Type B pancreatic cell (in vitro differentiated cells): ENCODE measurements at regions not wholly inside any gene's neighbourhood (a gene's known extent, or its start where the extent isn't known, plus 50 kb on each side); places are given as distances from the start of the nearest gene placed in this dataset.

Experiments used
- DNase-seq: peaks from one replicate; pipeline ENCODE4 v3.0.0; 2021; ENCODE audit warnings: mixed read lengths; ENCODE audit not compliant: unreplicated experiment; ENCODE audit errors: extremely low spot score
- H3K27ac Mint-ChIP-seq: 2 replicates; pipeline ENCODE4 v1.8.0; 2021; ENCODE audit warnings: mild to moderate bottlenecking, mixed read lengths
- H3K27me3 Mint-ChIP-seq: 2 replicates; pipeline ENCODE4 v1.8.0; 2021; ENCODE audit warnings: mixed read lengths
- H3K36me3 Mint-ChIP-seq: 2 replicates; pipeline ENCODE4 v1.8.0; 2021; ENCODE audit warnings: mixed read lengths
- H3K4me1 Mint-ChIP-seq: one replicate; pipeline ENCODE4 v1.8.0; 2021; ENCODE audit warnings: mixed read lengths; ENCODE audit not compliant: unreplicated experiment
- H3K4me3 Mint-ChIP-seq: 2 replicates; pipeline ENCODE4 v1.8.0; 2021; ENCODE audit warnings: mild to moderate bottlenecking, mixed read lengths
- H3K9me3 Mint-ChIP-seq: 2 replicates; pipeline ENCODE4 v1.8.0; 2021; ENCODE audit warnings: mixed read lengths
- TF ChIP-seq, protein P1 (sequence below): fragments of 200-600 bp; sonication (generic); conservative IDR thresholded peaks from 2 replicates; pipeline ENCODE4 v1.5.0; 2021; ENCODE audit warnings: antibody characterized with exemption, mild to moderate bottlenecking

DNA sequence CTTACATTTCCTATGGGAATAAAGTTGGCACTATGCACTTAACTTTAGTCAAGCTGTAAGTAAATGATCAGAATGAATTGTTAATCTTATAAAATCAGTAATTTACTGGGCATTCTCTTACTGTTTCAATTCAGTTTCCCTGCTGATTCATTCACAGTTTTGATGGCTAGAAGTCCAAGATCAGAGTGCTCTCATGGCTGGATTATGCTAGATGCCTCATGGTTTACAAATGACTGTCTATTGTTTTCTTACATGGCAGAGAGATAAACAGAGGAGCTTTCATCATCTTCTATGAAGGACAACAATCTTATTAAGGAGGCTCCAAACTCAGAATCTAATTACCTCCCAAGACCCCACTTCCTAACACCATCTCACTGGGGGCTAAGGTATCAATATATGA is 135.1 kb upstream of the CARD18 start:
- H3K4me3 Mint-ChIP-seq: no peak overlapping the region
- H3K4me1 Mint-ChIP-seq: no peaks in the 10 kb centered on the region
- TF ChIP-seq, protein P1, sequence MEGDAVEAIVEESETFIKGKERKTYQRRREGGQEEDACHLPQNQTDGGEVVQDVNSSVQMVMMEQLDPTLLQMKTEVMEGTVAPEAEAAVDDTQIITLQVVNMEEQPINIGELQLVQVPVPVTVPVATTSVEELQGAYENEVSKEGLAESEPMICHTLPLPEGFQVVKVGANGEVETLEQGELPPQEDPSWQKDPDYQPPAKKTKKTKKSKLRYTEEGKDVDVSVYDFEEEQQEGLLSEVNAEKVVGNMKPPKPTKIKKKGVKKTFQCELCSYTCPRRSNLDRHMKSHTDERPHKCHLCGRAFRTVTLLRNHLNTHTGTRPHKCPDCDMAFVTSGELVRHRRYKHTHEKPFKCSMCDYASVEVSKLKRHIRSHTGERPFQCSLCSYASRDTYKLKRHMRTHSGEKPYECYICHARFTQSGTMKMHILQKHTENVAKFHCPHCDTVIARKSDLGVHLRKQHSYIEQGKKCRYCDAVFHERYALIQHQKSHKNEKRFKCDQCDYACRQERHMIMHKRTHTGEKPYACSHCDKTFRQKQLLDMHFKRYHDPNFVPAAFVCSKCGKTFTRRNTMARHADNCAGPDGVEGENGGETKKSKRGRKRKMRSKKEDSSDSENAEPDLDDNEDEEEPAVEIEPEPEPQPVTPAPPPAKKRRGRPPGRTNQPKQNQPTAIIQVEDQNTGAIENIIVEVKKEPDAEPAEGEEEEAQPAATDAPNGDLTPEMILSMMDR: no peak
- H3K27me3 Mint-ChIP-seq: no peaks in the 10 kb centered on the region
- H3K9me3 Mint-ChIP-seq: no peaks in the 10 kb centered on the region
- DNase-seq: no peak
- no peaks in the 10 kb centered on the region for H3K36me3 Mint-ChIP-seq
- no peak overlapping the region for H3K27ac Mint-ChIP-seq

- Mint-ChIP-seq H3K36me3 (no peaks in the 10 kb centered on the region), H3K4me3 (no peak overlapping the region), H3K4me1 (no peaks in the 10 kb centered on the region), H3K9me3 (no peaks in the 10 kb centered on the region), H3K27ac (no peak overlapping the region), H3K27me3 (no peaks in the 10 kb centered on the region)
- TF ChIP-seq, protein P1: no peak
- no peak for DNase-seq
Measured at GRCh38 chr11:105273660-105274280, 134.2 kb upstream of the CARD18 start.

GRCh38 chr11:105269862-105270261 is 130.3 kb upstream of the CARD18 start:
- H3K27ac Mint-ChIP-seq: no peak overlapping the region
- H3K9me3 Mint-ChIP-seq: no peaks in the 10 kb centered on the region
- DNase-seq: no peak
- no peaks in the 10 kb centered on the region for H3K27me3 Mint-ChIP-seq
- no peak overlapping the region for H3K4me3 Mint-ChIP-seq
- H3K36me3 Mint-ChIP-seq: no peaks in the 10 kb centered on the region
- TF ChIP-seq, protein P1: no peak
- H3K4me1 Mint-ChIP-seq: peaks cover 5% of the 10 kb centered on the region

DNA sequence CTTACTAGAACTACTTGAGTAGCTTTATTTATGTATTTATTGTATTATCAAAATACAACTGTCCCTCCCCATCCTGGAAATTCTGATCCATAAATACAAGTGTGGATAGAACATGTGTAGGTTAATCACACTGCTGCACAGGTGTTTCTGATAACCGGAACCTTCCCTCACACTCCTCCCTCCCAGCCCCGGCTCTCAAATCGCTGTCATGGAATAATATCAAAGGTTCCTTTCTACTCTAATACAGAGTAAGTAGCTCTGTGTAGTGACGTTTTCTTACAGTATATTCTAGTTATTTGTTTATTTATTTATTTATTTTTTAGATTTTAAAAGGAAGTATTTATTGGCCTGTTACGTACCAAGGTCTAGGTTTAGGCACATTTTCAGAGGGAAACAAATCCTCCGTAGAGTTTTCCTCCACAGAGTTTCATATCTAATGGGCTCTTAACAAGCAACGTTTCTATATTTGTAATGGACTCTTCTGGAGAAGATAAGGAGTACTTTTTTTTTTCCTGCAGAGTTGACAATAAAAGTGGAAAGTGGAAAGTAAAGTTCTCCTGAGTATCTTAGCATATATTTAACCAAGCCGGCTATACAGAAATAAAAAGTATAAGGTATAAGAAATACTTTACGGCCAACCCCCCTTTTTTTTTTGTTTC is 129.0 kb upstream of the CARD18 start:
- DNase-seq: no peak
- Mint-ChIP-seq H3K36me3 (no peaks in the 10 kb centered on the region), H3K27me3 (no peaks in the 10 kb centered on the region), H3K4me1 (peaks cover 5% of the 10 kb centered on the region), H3K4me3 (no peak overlapping the region), H3K27ac (no peak overlapping the region), H3K9me3 (no peaks in the 10 kb centered on the region)
- TF ChIP-seq, protein P1: no peak

DNA sequence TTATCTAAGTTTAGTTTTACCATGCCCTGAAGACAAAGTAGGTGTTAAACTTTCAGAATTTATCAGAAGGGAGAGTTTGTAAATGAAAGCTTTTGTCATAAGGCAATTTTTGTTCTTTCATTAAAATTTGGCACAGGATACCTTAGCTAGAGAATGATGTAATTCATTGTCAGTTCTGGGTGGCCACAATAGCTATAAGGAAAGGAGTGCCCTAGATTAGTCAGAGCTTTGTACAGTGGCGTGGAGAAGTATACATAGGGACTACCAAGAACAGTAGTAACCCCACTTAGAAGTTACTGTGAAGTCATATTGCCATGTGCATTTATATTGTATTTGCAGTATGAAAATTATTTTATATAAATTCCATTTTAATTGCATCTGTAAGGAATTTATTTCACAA is 126.3 kb upstream of the CARD18 start:
- H3K36me3 Mint-ChIP-seq: no peaks in the 10 kb centered on the region
- DNase-seq: no peak
- no peak overlapping the region for H3K27ac Mint-ChIP-seq
- TF ChIP-seq, protein P1: no peak
- H3K9me3 Mint-ChIP-seq: no peaks in the 10 kb centered on the region
- no peak overlapping the region for H3K4me3 Mint-ChIP-seq
- H3K27me3 Mint-ChIP-seq: no peaks in the 10 kb centered on the region
- H3K4me1 Mint-ChIP-seq: peaks cover 5% of the 10 kb centered on the region
